GM12878 (cell line): ENCODE measurements at regions not wholly inside any gene's neighbourhood (a gene's known extent, or its start where the extent isn't known, plus 50 kb on each side); places are given as distances from the start of the nearest gene placed in this dataset.

Experiments
- ATAC-seq: fragments of 200-7000 bp; cut with Tn5 transposase; 3 replicates; pipeline ENCODE4 v1.9.1; 2020; ENCODE audit warnings: mild to moderate bottlenecking, moderate library complexity
- BruUV-seq: library from RNA; stranded (reverse); fragments of 400-500 nt; replicated peaks from 2 replicates; lab custom pipeline; 2021; lab: Mats Ljungman, UMichigan
- CTCF ChIA-PET: fragments of 300-600 bp; sonication (Branson Sonifier 250); formaldehyde crosslinking; extraction: SDS; loops from one replicate; lab custom pipeline; 2021; ENCODE audit warnings: inconsistent platforms; lab: Yijun Ruan, JAX
- POLR2A ChIA-PET: fragments of 350-600 bp; formaldehyde crosslinking; extraction: SDS; loops from one replicate; lab custom pipeline; 2021; ENCODE audit warnings: inconsistent platforms; lab: Charles Lee
- RAD21 ChIA-PET: fragments of 300-600 bp; sonication (Branson Sonifier 250); formaldehyde crosslinking; loops from one replicate; lab custom pipeline; 2023; ENCODE audit warnings: antibody characterized with exemption; ENCODE audit not compliant: unreplicated experiment; lab: Charles Lee
- SMC1A ChIA-PET: fragments of 300-600 bp; sonication (Branson Sonifier 250); formaldehyde crosslinking; loops from one replicate; lab custom pipeline; 2023; ENCODE audit not compliant: unreplicated experiment, uncharacterized antibody; lab: Charles Lee
- DNase-seq: peaks from one replicate; pipeline ENCODE4 v3.0.0-alpha.2; 2011; ENCODE audit warnings: low read depth, low spot score
- FAIRE-seq: peaks from 3 replicates; lab custom pipeline; 2011; peaks lifted over from hg19 to GRCh38; lab: Jason Lieb, UNC
- H2AFZ ChIP-seq: 2 replicates; pipeline ENCODE4 v1.6.0; 2011; ENCODE audit warnings: low read depth, low read length, control low read depth; ENCODE audit not compliant: control insufficient read depth
- H3K27ac ChIP-seq: 2 replicates; pipeline ENCODE4 v1.5.1; 2011; ENCODE audit warnings: control low read depth; ENCODE audit not compliant: control insufficient read depth, insufficient read depth
- H3K27me3 ChIP-seq, 2 experiments: replicated peaks in 1 of 2; 2 replicates each; pipeline versions ENCODE4 v1.6.0 to v1.6.1; 2011; ENCODE audit warnings: low read length in 1 of 2; ENCODE audit not compliant: control insufficient read depth in 2 of 2, insufficient read depth in 2 of 2
- H3K36me3 ChIP-seq, 2 experiments: 2 replicates each; pipeline ENCODE4 v1.5.1; 2011; ENCODE audit warnings: low read length in 1 of 2; ENCODE audit not compliant: control insufficient read depth in 2 of 2, insufficient read depth in 2 of 2
- H3K4me1 ChIP-seq: 2 replicates; pipeline ENCODE4 v1.6.1; 2011; ENCODE audit warnings: mild to moderate bottlenecking, low read length, moderate library complexity, mixed read lengths; ENCODE audit not compliant: control insufficient read depth, insufficient read depth
- H3K4me2 ChIP-seq: 2 replicates; pipeline ENCODE4 v1.6.0; 2011; ENCODE audit warnings: control low read depth; ENCODE audit not compliant: control insufficient read depth, insufficient read depth
- H3K4me3 ChIP-seq: fragments of 200-600 bp; sonication (generic); 2 replicates; pipeline ENCODE4 v1.5.1; 2016
- H3K79me2 ChIP-seq: 2 replicates; pipeline ENCODE4 v1.6.0; 2011; ENCODE audit warnings: low read length; ENCODE audit not compliant: control insufficient read depth, insufficient read depth
- H3K9ac ChIP-seq: 2 replicates; pipeline ENCODE4 v1.8.0; 2011; ENCODE audit warnings: low read length, control low read depth, mixed read lengths; ENCODE audit not compliant: control insufficient read depth, insufficient read depth
- H3K9me3 ChIP-seq: replicated peaks from 3 replicates; pipeline ENCODE4 v1.5.1; 2011; ENCODE audit warnings: mild to moderate bottlenecking, low read length; ENCODE audit not compliant: control insufficient read depth, insufficient read depth
- H4K20me1 ChIP-seq: 2 replicates; pipeline ENCODE4 v1.6.0; 2011; ENCODE audit not compliant: control insufficient read depth, insufficient read depth
- CHD2 ChIP-seq: IDR thresholded peaks from 2 replicates; pipeline ENCODE4 v1.6.1; 2011; ENCODE audit warnings: low read depth, low read length, improper control_type of control experiment, borderline replicate concordance
- CTCF ChIP-seq, 3 experiments: IDR thresholded peaks in 2 of 3; conservative IDR thresholded peaks in 1 of 3; 2 replicates each; pipeline ENCODE4 v1.5.1; 2011; ENCODE audit warnings: low read depth in 3 of 3, low read length in 3 of 3, mild to moderate bottlenecking in 3 of 3, control low read depth in 2 of 3, moderate library complexity in 2 of 3, inconsistent platforms in 1 of 3, mixed read lengths in 1 of 3; ENCODE audit not compliant: control insufficient read depth in 2 of 3, insufficient read depth in 1 of 3; ENCODE audit errors: extremely low read depth in 1 of 3
- DPF2 ChIP-seq: fragments of 450-650 bp; IDR thresholded peaks from 2 replicates; pipeline ENCODE4 v1.6.1; 2017; ENCODE audit warnings: mild to moderate bottlenecking
- MXI1 ChIP-seq: fragments of 150-350 bp; IDR thresholded peaks from 2 replicates; pipeline ENCODE4 v1.6.1; 2011; ENCODE audit warnings: low read depth, mild to moderate bottlenecking, inconsistent platforms, low read length, improper control_type of control experiment
- REST ChIP-seq: IDR thresholded peaks from 2 replicates; pipeline ENCODE4 v1.6.1; 2012; ENCODE audit warnings: mild to moderate bottlenecking, low read depth, low read length
- SUPT20H ChIP-seq: IDR thresholded peaks from 2 replicates; pipeline ENCODE4 v1.6.1; 2011; ENCODE audit warnings: low read depth, mild to moderate bottlenecking, low read length, moderate library complexity, borderline replicate concordance; ENCODE audit not compliant: control insufficient read depth
- ZBED1 ChIP-seq: IDR thresholded peaks from 2 replicates; pipeline ENCODE4 v1.6.1; 2016; ENCODE audit warnings: borderline replicate concordance
- ZSCAN29 ChIP-seq: fragments of 450-650 bp; IDR thresholded peaks from 2 replicates; pipeline ENCODE4 v1.6.1; 2017; ENCODE audit warnings: mild to moderate bottlenecking, moderate library complexity
- WGBS: methylation state at CpG from one replicate; pipeline ENCODE4 v1.1.6; 2016; ENCODE audit warnings: low lambda C conversion rate; ENCODE audit not compliant: insufficient replicate concordance, insufficient coverage; ENCODE audit errors: missing lambda C conversion rate; 5-methylcytosine and 5-hydroxymethylcytosine counted together
- in situ Hi-C: fragments of 300-500 bp; cut with MboI; formaldehyde crosslinking; loops from 9 replicates; pipeline ENCODE4 v1.14.3; 2018; ENCODE audit warnings: mixed read lengths
- intact Hi-C: fragments of 100-400 bp; cut with micrococcal nuclease; formaldehyde crosslinking; loops from one replicate; pipeline ENCODE4 v1.14.2; 2022; ENCODE audit not compliant: unreplicated experiment

DNA sequence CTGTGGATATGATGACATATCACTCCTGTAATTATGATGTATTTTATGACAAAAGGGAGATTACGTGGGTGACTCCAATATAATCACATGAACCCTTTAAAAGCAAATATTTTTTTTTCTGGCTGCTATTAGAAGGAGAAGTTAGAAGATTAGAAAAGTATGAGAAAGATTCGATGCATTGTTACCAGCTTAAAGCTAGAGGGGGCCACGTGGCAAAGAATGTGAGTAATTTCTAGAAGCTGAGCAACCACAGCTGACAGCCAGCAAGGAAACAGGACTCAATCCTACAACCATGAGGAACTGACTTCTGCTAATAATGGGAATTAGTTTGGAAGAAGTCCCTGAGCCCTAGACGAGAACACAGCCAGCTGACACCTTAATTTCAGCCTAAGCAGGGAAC, 56.3 kb upstream of the C1orf87 start:
- no peaks in the 10 kb centered on the region for H4K20me1 ChIP-seq
- 0% methylated on average over 4 of the region's 4 CpGs for WGBS
- no peak overlapping the region for H3K4me3 ChIP-seq
- intact Hi-C loops = no loop called here
- H2AFZ ChIP-seq = no peak overlapping the region
- FAIRE-seq = no peak
- TF ChIP-seq CTCF (IDR thresholded peaks at IDR 0.05 in 2 of 3, conservative IDR thresholded peaks at IDR 0.05 in 1 of 3; ENCODE audit: control insufficient read depth in 2 of 3, extremely low read depth in 1 of 3, insufficient read depth in 1 of 3, low read depth in 3 of 3, low read length in 3 of 3) = peak in 1 of 3 experiments; percentile 17; a peak in 1 of 6 replicates
- no peak for TF ChIP-seq DPF2
- in situ Hi-C loops = no loop called here
- POLR2A ChIA-PET = no interaction called here
- no peaks in the 10 kb centered on the region for H3K9me3 ChIP-seq
- H3K4me2 ChIP-seq = no peak overlapping the region
- H3K9ac ChIP-seq = no peak overlapping the region
- RAD21 ChIA-PET = no interaction called here
- H3K27me3 ChIP-seq = no peaks in the 10 kb centered on the region
- SMC1A ChIA-PET = no interaction called here
- ATAC-seq = no peak
- no peaks in the 10 kb centered on the region for H3K36me3 ChIP-seq
- H3K27ac ChIP-seq = no peak overlapping the region
- CTCF ChIA-PET = interaction anchor here (0.5 to 1.0 kb wide), 3 partner anchors 14 to 1019 kb away, joined by 3 read pairs; no protein-coding TSS in a partner anchor
- BruUV-seq = no TSS peak
- H3K79me2 ChIP-seq = no peaks in the 10 kb centered on the region
- no peak for DNase-seq
- no peaks in the 10 kb centered on the region for H3K4me1 ChIP-seq

DNA sequence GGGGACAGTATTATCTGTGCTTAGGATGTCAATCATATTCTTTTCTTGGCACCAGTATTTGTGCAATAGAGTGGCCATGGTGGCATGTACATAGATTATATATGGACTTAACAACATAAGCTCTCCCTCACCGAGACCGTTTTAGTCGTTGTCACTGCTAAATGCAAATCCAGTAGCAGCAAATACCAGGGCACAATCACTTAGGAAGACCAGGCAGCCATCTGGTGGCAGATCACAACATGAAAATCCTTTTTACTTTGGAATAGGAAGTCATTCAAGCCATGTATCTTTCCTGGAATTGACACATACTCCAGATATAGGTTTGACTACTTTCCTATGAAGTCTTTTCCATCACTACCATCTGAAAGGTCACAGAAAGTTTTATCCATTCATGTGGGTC, 53.2 kb upstream of the C1orf87 start:
- FAIRE-seq = no peak
- no peak for ATAC-seq
- WGBS = 51% methylated on average over 3 of the region's 3 CpGs
- no peaks in the 10 kb centered on the region for H3K4me1 ChIP-seq
- no peak for DNase-seq
- intact Hi-C loops (no loop called here), in situ Hi-C loops (no loop called here)
- H3K79me2 ChIP-seq = no peaks in the 10 kb centered on the region
- no peak overlapping the region for H3K9ac ChIP-seq
- H3K36me3 ChIP-seq = no peaks in the 10 kb centered on the region
- H4K20me1 ChIP-seq = no peaks in the 10 kb centered on the region
- H3K27me3 ChIP-seq = no peaks in the 10 kb centered on the region
- ChIA-PET RAD21 (no interaction called here), POLR2A (no interaction called here), CTCF (no interaction called here), SMC1A (interaction anchor here (1.4 kb wide), 1 partner anchor 11 kb away, joined by 4 read pairs; no protein-coding TSS in a partner anchor)
- no peak overlapping the region for H3K4me2 ChIP-seq
- no peak overlapping the region for H3K27ac ChIP-seq
- H3K9me3 ChIP-seq = no peaks in the 10 kb centered on the region
- H3K4me3 ChIP-seq = no peak overlapping the region
- no TSS peak for BruUV-seq
- H2AFZ ChIP-seq = no peak overlapping the region
- no peak for TF ChIP-seq MXI1
- no peak for TF ChIP-seq REST
- TF ChIP-seq ZSCAN29 = no peak
- TF ChIP-seq SUPT20H = no peak
- TF ChIP-seq CHD2 = no peak
- no peak for TF ChIP-seq ZBED1
